H9 (cell line): ENCODE measurements at regions not wholly inside any gene's neighbourhood (a gene's known extent, or its start where the extent isn't known, plus 50 kb on each side); places are given as distances from the start of the nearest gene placed in this dataset.

Source experiments
- DNase-seq: peaks from one replicate; pipeline ENCODE4 v3.0.0-alpha.2; 2017
- H2AFZ ChIP-seq: one replicate; pipeline ENCODE4 v1.6.1; 2013; ENCODE audit warnings: mild to moderate bottlenecking, low read length, control low read depth, moderate library complexity
- H2AK5ac ChIP-seq: 2 replicates; pipeline ENCODE4 v1.6.1; 2013; ENCODE audit warnings: low read length, control low read depth, mixed read lengths; ENCODE audit not compliant: insufficient read length
- H2BK120ac ChIP-seq: one replicate; pipeline ENCODE4 v1.6.1; 2013; ENCODE audit warnings: low read depth, mild to moderate bottlenecking, low read length, control low read depth, inconsistent platforms; ENCODE audit not compliant: poor library complexity, severe bottlenecking
- H2BK12ac ChIP-seq: 2 replicates; pipeline ENCODE4 v1.6.1; 2013; ENCODE audit warnings: low read length, control low read depth, mixed read lengths, low read depth; ENCODE audit not compliant: insufficient read length
- H2BK15ac ChIP-seq: 2 replicates; pipeline ENCODE4 v1.6.1; 2013; ENCODE audit warnings: low read depth, low read length, control low read depth
- H2BK20ac ChIP-seq: one replicate; pipeline ENCODE4 v1.6.1; 2013; ENCODE audit warnings: low read depth, mild to moderate bottlenecking, low read length, control low read depth, inconsistent platforms; ENCODE audit not compliant: poor library complexity, severe bottlenecking
- H2BK5ac ChIP-seq: 2 replicates; pipeline ENCODE4 v1.6.1; 2013; ENCODE audit warnings: low read length, control low read depth, mixed read lengths; ENCODE audit not compliant: insufficient read length
- H3K14ac ChIP-seq: 2 replicates; pipeline ENCODE4 v1.6.1; 2013; ENCODE audit warnings: low read length, control low read depth; ENCODE audit not compliant: insufficient read depth
- H3K18ac ChIP-seq: 2 replicates; pipeline ENCODE4 v1.6.1; 2013; ENCODE audit warnings: low read depth, mild to moderate bottlenecking, mixed read lengths, low read length, control low read depth; ENCODE audit not compliant: insufficient read length
- H3K23ac ChIP-seq: 2 replicates; pipeline ENCODE4 v1.6.1; 2013; ENCODE audit warnings: low read length, control low read depth, mixed read lengths, low read depth; ENCODE audit not compliant: insufficient read length
- H3K23me2 ChIP-seq: 2 replicates; pipeline ENCODE4 v1.6.1; 2013; ENCODE audit warnings: low read depth, mild to moderate bottlenecking, mixed read lengths, low read length, control low read depth; ENCODE audit not compliant: insufficient read length, poor library complexity, severe bottlenecking
- H3K27ac ChIP-seq: 2 replicates; pipeline ENCODE4 v1.5.1; 2013; ENCODE audit warnings: low read length, control low read depth, mixed read lengths, low read depth; ENCODE audit not compliant: insufficient read length
- H3K27me3 ChIP-seq: 2 replicates; pipeline ENCODE4 v1.6.1; 2013; ENCODE audit warnings: low read length, control low read depth, inconsistent platforms; ENCODE audit not compliant: insufficient read depth
- H3K4ac ChIP-seq: 2 replicates; pipeline ENCODE4 v1.6.1; 2013; ENCODE audit warnings: low read depth, mild to moderate bottlenecking, control low read depth, inconsistent platforms, low read length, moderate library complexity
- H3K4me1 ChIP-seq: 2 replicates; pipeline ENCODE4 v1.6.1; 2013; ENCODE audit warnings: low read length, control low read depth, inconsistent platforms; ENCODE audit not compliant: insufficient read depth
- H3K4me2 ChIP-seq: 2 replicates; pipeline ENCODE4 v1.6.1; 2013; ENCODE audit warnings: low read length, control low read depth, mixed read lengths; ENCODE audit not compliant: insufficient read length, insufficient read depth
- H3K56ac ChIP-seq: 2 replicates; pipeline ENCODE4 v1.6.1; 2013; ENCODE audit warnings: low read depth, mild to moderate bottlenecking, mixed read lengths, low read length, control low read depth; ENCODE audit not compliant: insufficient read length
- H3K79me1 ChIP-seq: 2 replicates; pipeline ENCODE4 v1.6.1; 2013; ENCODE audit warnings: low read depth, mild to moderate bottlenecking, moderate library complexity, low read length, control low read depth, inconsistent platforms; ENCODE audit not compliant: insufficient read depth, poor library complexity, severe bottlenecking
- H3K79me2 ChIP-seq: 2 replicates; pipeline ENCODE4 v1.6.1; 2013; ENCODE audit warnings: low read length, control low read depth, inconsistent platforms; ENCODE audit not compliant: insufficient read depth
- H3K9ac ChIP-seq: 2 replicates; pipeline ENCODE4 v1.6.1; 2013; ENCODE audit warnings: low read length, control low read depth, mixed read lengths; ENCODE audit not compliant: insufficient read length; ENCODE audit errors: extremely low read depth
- H3K9me3 ChIP-seq: one replicate; pipeline ENCODE4 v1.6.1; 2013; ENCODE audit warnings: low read depth, low read length, inconsistent platforms; ENCODE audit not compliant: control insufficient read depth
- H3T11ph ChIP-seq: one replicate; pipeline ENCODE4 v1.6.1; 2013; ENCODE audit warnings: mild to moderate bottlenecking, low read length, control low read depth, inconsistent platforms
- H4K20me1 ChIP-seq: one replicate; pipeline ENCODE4 v1.6.1; 2013; ENCODE audit not compliant: control insufficient read depth, insufficient read length, insufficient read depth
- H4K5ac ChIP-seq: 2 replicates; pipeline ENCODE4 v1.6.1; 2013; ENCODE audit warnings: low read depth, mild to moderate bottlenecking, mixed read lengths, low read length, control low read depth; ENCODE audit not compliant: insufficient read length
- H4K8ac ChIP-seq: replicated peaks from 2 replicates; pipeline ENCODE4 v1.6.1; 2013; ENCODE audit warnings: low read length, control low read depth, mixed read lengths, low read depth; ENCODE audit not compliant: insufficient read length
- H4K91ac ChIP-seq: 2 replicates; pipeline ENCODE4 v1.6.1; 2013; ENCODE audit warnings: low read depth, mild to moderate bottlenecking, moderate library complexity, mixed read lengths, low read length, control low read depth; ENCODE audit not compliant: insufficient read length
- H3K27ac Mint-ChIP-seq, 3 experiments: 2 replicates in 2 of 3; 3 replicates in 1 of 3; pipeline ENCODE4 v1.8.0; 2020 to 2021; ENCODE audit warnings: mixed read lengths in 3 of 3, mild to moderate bottlenecking in 1 of 3, moderate library complexity in 1 of 3
- H3K27me3 Mint-ChIP-seq: 2 replicates; pipeline ENCODE4 v1.8.0; 2021; ENCODE audit warnings: low read depth, mild to moderate bottlenecking, moderate library complexity, mixed read lengths
- H3K36me3 Mint-ChIP-seq, 3 experiments: 2 replicates in 2 of 3; 3 replicates in 1 of 3; pipeline ENCODE4 v1.8.0; 2020 to 2021; ENCODE audit warnings: low read depth in 3 of 3, mixed read lengths in 3 of 3; ENCODE audit not compliant: insufficient read depth in 1 of 3
- H3K4me1 Mint-ChIP-seq, 2 experiments: 2 replicates each; pipeline ENCODE4 v1.8.0; 2020; ENCODE audit warnings: mixed read lengths in 2 of 2
- H3K4me3 Mint-ChIP-seq, 2 experiments: 2 replicates in 1 of 2; 3 replicates in 1 of 2; pipeline ENCODE4 v1.8.0; 2020 to 2021; ENCODE audit warnings: mild to moderate bottlenecking in 2 of 2, mixed read lengths in 2 of 2, moderate library complexity in 1 of 2
- H3K9me3 Mint-ChIP-seq, 2 experiments: 2 replicates in 1 of 2; 3 replicates in 1 of 2; pipeline ENCODE4 v1.8.0; 2020; ENCODE audit warnings: mild to moderate bottlenecking in 2 of 2, mixed read lengths in 2 of 2, moderate library complexity in 1 of 2
- TF ChIP-seq, protein P1 (sequence below): fragments of 200-600 bp; sonication (generic); conservative IDR thresholded peaks from 3 replicates; pipeline ENCODE4 v1.8.0; 2021; ENCODE audit warnings: antibody characterized with exemption, mild to moderate bottlenecking

DNA sequence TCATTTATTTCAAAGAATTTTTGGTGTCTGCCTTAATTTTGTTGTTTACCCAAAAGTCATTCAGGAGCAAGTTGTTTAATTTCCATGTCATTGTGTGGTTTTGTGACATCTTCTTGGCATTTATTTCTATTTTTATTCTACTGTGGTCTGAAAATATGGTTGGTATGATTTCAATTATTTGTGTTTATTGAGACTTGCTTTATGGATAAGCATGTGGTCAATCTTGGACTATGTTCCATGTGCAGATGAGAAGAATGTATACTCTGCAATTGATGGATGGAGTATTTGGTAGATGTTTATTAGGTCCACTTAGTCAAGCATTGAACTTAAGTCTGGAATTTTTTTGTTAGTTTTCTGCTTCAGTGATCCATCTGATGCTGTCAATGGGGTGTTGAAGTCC, 383.0 kb downstream of the PMP22 start:
- Mint-ChIP-seq H3K9me3 (peaks cover 19 to 39% of the 10 kb centered on the region in 2 experiments), H3K27ac (no peak overlapping the region), H3K27me3 (no peaks in the 10 kb centered on the region; the same call in 1 of the 2 replicates), H3K4me1 (peaks cover 0 to 2% of the 10 kb centered on the region in 2 experiments; a peak in 1 of 4 replicates), H3K4me3 (no peak overlapping the region), H3K36me3 (peaks cover 2 to 25% (median 10%) of the 10 kb centered on the region in 3 experiments; a peak in 6 of 7 replicates)
- Histone ChIP-seq H3K27me3 (no peaks in the 10 kb centered on the region), H3K27ac (no peak overlapping the region), H4K5ac (no peak overlapping the region), H2BK120ac (no peak overlapping the region), H3K56ac (no peak overlapping the region), H3K79me1 (no peaks in the 10 kb centered on the region), H2BK15ac (no peak overlapping the region), H3K4ac (no peak overlapping the region), H3T11ph (no peak overlapping the region), H4K20me1 (no peaks in the 10 kb centered on the region), H4K8ac (no peak overlapping the region), H3K23me2 (no peaks in the 10 kb centered on the region), H2BK20ac (no peak overlapping the region), H2AK5ac (no peak overlapping the region), H2BK12ac (no peak overlapping the region), H2AFZ (no peak overlapping the region), H2BK5ac (no peak overlapping the region), H3K18ac (no peak overlapping the region), H3K23ac (no peak overlapping the region), H3K9ac (no peak overlapping the region), H3K9me3 (no peaks in the 10 kb centered on the region), H3K4me1 (no peaks in the 10 kb centered on the region), H4K91ac (no peak overlapping the region), H3K4me2 (no peak overlapping the region), H3K79me2 (no peaks in the 10 kb centered on the region), H3K14ac (no peak overlapping the region)
- TF ChIP-seq, protein P1, sequence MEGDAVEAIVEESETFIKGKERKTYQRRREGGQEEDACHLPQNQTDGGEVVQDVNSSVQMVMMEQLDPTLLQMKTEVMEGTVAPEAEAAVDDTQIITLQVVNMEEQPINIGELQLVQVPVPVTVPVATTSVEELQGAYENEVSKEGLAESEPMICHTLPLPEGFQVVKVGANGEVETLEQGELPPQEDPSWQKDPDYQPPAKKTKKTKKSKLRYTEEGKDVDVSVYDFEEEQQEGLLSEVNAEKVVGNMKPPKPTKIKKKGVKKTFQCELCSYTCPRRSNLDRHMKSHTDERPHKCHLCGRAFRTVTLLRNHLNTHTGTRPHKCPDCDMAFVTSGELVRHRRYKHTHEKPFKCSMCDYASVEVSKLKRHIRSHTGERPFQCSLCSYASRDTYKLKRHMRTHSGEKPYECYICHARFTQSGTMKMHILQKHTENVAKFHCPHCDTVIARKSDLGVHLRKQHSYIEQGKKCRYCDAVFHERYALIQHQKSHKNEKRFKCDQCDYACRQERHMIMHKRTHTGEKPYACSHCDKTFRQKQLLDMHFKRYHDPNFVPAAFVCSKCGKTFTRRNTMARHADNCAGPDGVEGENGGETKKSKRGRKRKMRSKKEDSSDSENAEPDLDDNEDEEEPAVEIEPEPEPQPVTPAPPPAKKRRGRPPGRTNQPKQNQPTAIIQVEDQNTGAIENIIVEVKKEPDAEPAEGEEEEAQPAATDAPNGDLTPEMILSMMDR, result no peak
- DNase-seq, result no peak
